Heart left ventricle (tissue), 13 donors: ENCODE measurements at regions not wholly inside any gene's neighbourhood (a gene's known extent, or its start where the extent isn't known, plus 50 kb on each side); places are given as distances from the start of the nearest gene placed in this dataset.

ENCODE experiments used
- POLR2A ChIP-seq, 2 donors: fragments of 450-650 bp; IDR thresholded peaks; one replicate each; pipeline ENCODE4 v1.6.1; 2017; ENCODE audit warnings: antibody characterized with exemption in 2 of 2, mild to moderate bottlenecking in 2 of 2, moderate library complexity in 2 of 2
- TF ChIP-seq, protein P1 (sequence below), 12 donors: fragments of 200-600 bp; sonication (generic) in 4 of 12; IDR thresholded peaks; one replicate each; pipeline versions ENCODE4 v1.5.0 to v1.8.0; 2018 to 2022; ENCODE audit warnings: antibody characterized with exemption in 12 of 12, mild to moderate bottlenecking in 5 of 12
- donor health status: ischemic (EF 13 %, LVEDD 7.1; RV severe dilation, severe dysfunction).
- donor health status: DM: no; HTN: yes; CAD: no.
- donor health status: DM: no; HTN: no; CAD: no.
- donor health status: ischemic (EF 25% LVEDD 6.9; RV normal size, moderate dysfunction).
- donor health status: ischemic (EF 25% LVEDD 5.7; RV mildly dilated, moderate dysfunction).
- donor health status: ischemic (EF 35%, LVEDD 5.7; RV mildly dilated, moderate dysfunction).
- donor health status: nonischemic (EF 11% LVEDD 7.7; RV severe dilation, severe dysfunction).
- donor health status: DM: yes; HTN: yes; CAD: no.
- donor health status: PGD.
- donor health status: ischemic (EF 29% LVEDD 5.4; RV normal size, mild dysfunction).
- donor health status: nonischemic (EF 23%, LVEDD 6.1; RV moderate dilation, normal function).

DNA sequence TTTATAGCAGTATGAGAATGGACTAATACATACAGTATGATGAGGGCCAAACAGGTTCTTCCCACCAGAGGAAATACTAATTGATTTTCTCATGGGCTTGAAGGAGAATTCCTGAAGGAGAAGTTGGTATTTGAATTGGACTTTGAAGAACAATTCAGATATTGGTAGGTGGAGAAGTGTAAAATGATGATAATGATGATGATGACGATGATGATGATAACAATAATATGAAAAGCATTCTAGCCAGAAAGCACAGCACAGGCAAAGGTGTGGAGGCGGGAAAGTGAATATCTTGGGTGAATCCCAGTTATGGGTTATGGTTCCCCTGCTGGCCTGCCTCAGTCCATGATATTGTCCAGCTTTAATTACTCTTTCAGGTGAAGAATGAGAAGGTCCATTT, 562.4 kb upstream of the SALL1 start:
- no peak for TF ChIP-seq POLR2A (IDR thresholded peaks at IDR 0.05)
- TF ChIP-seq, protein P1, sequence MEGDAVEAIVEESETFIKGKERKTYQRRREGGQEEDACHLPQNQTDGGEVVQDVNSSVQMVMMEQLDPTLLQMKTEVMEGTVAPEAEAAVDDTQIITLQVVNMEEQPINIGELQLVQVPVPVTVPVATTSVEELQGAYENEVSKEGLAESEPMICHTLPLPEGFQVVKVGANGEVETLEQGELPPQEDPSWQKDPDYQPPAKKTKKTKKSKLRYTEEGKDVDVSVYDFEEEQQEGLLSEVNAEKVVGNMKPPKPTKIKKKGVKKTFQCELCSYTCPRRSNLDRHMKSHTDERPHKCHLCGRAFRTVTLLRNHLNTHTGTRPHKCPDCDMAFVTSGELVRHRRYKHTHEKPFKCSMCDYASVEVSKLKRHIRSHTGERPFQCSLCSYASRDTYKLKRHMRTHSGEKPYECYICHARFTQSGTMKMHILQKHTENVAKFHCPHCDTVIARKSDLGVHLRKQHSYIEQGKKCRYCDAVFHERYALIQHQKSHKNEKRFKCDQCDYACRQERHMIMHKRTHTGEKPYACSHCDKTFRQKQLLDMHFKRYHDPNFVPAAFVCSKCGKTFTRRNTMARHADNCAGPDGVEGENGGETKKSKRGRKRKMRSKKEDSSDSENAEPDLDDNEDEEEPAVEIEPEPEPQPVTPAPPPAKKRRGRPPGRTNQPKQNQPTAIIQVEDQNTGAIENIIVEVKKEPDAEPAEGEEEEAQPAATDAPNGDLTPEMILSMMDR (IDR thresholded peaks at IDR 0.05), result no peak
